Hepatocyte (in vitro differentiated cells): ENCODE measurements at regions not wholly inside any gene's neighbourhood (a gene's known extent, or its start where the extent isn't known, plus 50 kb on each side); places are given as distances from the start of the nearest gene placed in this dataset.

ENCODE experiments used
- DNase-seq: peaks from one replicate; pipeline ENCODE4 v3.0.0-alpha.2; 2016; ENCODE audit warnings: low spot score
- H2AFZ ChIP-seq: fragments of 200-600 bp; sonication (generic); 2 replicates; pipeline ENCODE4 v1.6.0; 2016; ENCODE audit warnings: antibody characterized with exemption, mild to moderate bottlenecking
- H3K27ac ChIP-seq: fragments of 200-600 bp; sonication (generic); 2 replicates; pipeline ENCODE4 v1.5.1; 2016; ENCODE audit warnings: mild to moderate bottlenecking
- H3K27me3 ChIP-seq: fragments of 200-600 bp; sonication (generic); 2 replicates; pipeline ENCODE4 v1.6.1; 2016
- H3K36me3 ChIP-seq: fragments of 200-600 bp; sonication (generic); replicated peaks from 2 replicates; pipeline ENCODE4 v1.5.1; 2016; ENCODE audit warnings: low read depth; ENCODE audit not compliant: insufficient read depth
- H3K4me1 ChIP-seq: fragments of 200-600 bp; sonication (generic); 2 replicates; pipeline ENCODE4 v1.5.1; 2016; ENCODE audit warnings: mild to moderate bottlenecking, moderate library complexity; ENCODE audit not compliant: insufficient read depth
- H3K4me2 ChIP-seq: fragments of 200-600 bp; sonication (generic); 2 replicates; pipeline ENCODE4 v1.6.0; 2016
- H3K4me3 ChIP-seq: fragments of 200-600 bp; sonication (generic); 2 replicates; pipeline ENCODE4 v1.5.1; 2016; ENCODE audit warnings: mild to moderate bottlenecking
- H3K79me2 ChIP-seq: fragments of 200-600 bp; sonication (generic); 2 replicates; pipeline ENCODE4 v1.6.0; 2017; ENCODE audit warnings: mild to moderate bottlenecking
- H3K9me2 ChIP-seq: fragments of 200-600 bp; sonication (generic); replicated peaks from 2 replicates; pipeline ENCODE4 v1.6.0; 2017; ENCODE audit warnings: mild to moderate bottlenecking; ENCODE audit not compliant: insufficient read depth
- H3K9me3 ChIP-seq: fragments of 200-600 bp; sonication (generic); 2 replicates; pipeline ENCODE4 v1.5.1; 2016; ENCODE audit warnings: low read depth, mild to moderate bottlenecking
- H4K20me1 ChIP-seq: fragments of 200-600 bp; sonication (generic); 2 replicates; pipeline ENCODE4 v1.6.0; 2016; ENCODE audit warnings: mild to moderate bottlenecking; ENCODE audit not compliant: insufficient read depth, poor library complexity, severe bottlenecking
- EZH2 ChIP-seq: fragments of 200-600 bp; sonication (generic); IDR thresholded peaks from 2 replicates; pipeline ENCODE4 v1.6.1; 2016; ENCODE audit warnings: antibody characterized with exemption, mild to moderate bottlenecking, borderline replicate concordance
- EZH2phosphoT487 ChIP-seq: fragments of 200-600 bp; sonication (generic); IDR thresholded peaks from one replicate; pipeline ENCODE4 v1.6.1; 2018; ENCODE audit warnings: antibody characterized with exemption, mild to moderate bottlenecking, low read depth, moderate library complexity; ENCODE audit not compliant: unreplicated experiment, severe bottlenecking
- WGBS: methylation state at CpG from one replicate; pipeline ENCODE4 v1.1.6; 2016; ENCODE audit warnings: low lambda C conversion rate; ENCODE audit errors: missing lambda C conversion rate; 5-methylcytosine and 5-hydroxymethylcytosine counted together
- TF ChIP-seq, protein P1 (sequence below): fragments of 200-600 bp; sonication (generic); IDR thresholded peaks from 2 replicates; pipeline ENCODE4 v1.5.1; 2016; ENCODE audit warnings: antibody characterized with exemption, mild to moderate bottlenecking; ENCODE audit not compliant: poor library complexity

DNA sequence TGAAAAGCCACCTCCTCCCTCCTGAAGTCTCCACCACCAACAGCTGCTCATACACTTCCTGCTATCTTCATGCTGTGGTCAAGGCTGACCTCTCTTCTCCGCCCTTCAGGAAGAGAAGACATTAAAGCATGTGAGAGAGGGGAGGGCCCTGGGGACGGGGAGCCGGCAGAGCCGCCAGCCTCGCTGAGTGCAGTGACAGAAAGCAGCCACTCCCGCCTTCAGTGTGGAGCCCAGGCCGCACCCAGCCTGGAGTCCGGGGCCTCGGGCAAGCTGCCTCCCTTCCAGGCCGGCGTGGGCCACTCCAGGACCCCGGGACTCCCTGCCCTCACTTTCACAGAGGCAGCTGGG lies 94.7 kb upstream of the TNRC6C start:
- Histone ChIP-seq H3K36me3 (no peaks in the 10 kb centered on the region), H4K20me1 (no peaks in the 10 kb centered on the region), H3K27ac (peak overlapping the region; percentile 44), H3K4me2 (no peak overlapping the region), H3K27me3 (no peaks in the 10 kb centered on the region), H3K4me1 (peaks cover 5% of the 10 kb centered on the region), H3K79me2 (no peaks in the 10 kb centered on the region), H3K9me3 (no peaks in the 10 kb centered on the region), H3K4me3 (no peak overlapping the region), H2AFZ (no peak overlapping the region), H3K9me2 (no peaks in the 10 kb centered on the region)
- DNase-seq: peak; percentile 70
- TF ChIP-seq EZH2: no peak
- no peak for TF ChIP-seq EZH2phosphoT487
- TF ChIP-seq, protein P1, sequence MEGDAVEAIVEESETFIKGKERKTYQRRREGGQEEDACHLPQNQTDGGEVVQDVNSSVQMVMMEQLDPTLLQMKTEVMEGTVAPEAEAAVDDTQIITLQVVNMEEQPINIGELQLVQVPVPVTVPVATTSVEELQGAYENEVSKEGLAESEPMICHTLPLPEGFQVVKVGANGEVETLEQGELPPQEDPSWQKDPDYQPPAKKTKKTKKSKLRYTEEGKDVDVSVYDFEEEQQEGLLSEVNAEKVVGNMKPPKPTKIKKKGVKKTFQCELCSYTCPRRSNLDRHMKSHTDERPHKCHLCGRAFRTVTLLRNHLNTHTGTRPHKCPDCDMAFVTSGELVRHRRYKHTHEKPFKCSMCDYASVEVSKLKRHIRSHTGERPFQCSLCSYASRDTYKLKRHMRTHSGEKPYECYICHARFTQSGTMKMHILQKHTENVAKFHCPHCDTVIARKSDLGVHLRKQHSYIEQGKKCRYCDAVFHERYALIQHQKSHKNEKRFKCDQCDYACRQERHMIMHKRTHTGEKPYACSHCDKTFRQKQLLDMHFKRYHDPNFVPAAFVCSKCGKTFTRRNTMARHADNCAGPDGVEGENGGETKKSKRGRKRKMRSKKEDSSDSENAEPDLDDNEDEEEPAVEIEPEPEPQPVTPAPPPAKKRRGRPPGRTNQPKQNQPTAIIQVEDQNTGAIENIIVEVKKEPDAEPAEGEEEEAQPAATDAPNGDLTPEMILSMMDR: no peak
- WGBS: 41% methylated on average over 9 of the region's 12 CpGs

DNA sequence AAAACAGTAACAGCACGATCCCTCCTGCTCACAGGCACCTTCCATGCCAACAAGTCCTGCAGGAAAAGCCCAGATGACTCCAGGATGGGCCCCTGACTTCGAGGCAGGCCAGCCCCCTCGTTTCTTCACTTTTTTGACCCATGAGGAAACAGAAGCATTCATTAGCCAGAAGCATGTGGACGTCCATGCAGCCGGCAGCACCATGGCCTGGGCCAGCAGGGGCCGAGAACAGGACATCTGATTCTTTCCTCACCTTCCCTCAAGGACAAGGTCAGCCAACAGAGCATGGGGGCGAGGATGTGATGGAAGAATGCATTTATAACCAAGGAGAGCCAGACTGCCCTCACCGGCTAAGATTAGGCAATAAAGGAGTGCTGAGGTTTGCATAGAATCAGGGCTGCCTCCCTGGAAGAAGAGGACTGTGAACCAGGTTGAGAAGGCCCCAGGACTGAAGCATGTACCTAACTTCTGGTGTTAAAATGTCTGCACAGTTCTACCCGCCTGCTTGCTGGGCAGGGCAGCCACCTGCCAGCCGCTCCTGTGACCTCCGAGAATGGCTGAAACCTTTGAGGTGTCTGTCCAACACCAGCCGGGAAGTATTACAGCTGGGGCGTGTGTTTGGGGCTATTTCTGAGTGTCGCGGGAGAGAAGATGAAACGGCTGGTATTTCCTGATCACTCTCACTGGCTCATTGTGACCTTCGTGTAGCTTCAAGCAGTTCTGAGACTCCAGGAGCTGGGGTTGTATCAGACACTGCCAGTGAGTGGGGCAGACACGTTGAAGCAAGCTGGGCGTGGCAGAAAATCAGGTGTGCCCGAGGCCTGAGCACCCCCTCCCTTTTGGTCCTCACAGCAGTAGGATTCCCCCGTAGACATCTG lies 94.0 kb upstream of the TNRC6C start:
- Histone ChIP-seq H2AFZ (no peak overlapping the region), H3K9me2 (no peaks in the 10 kb centered on the region), H3K4me1 (peaks cover 5% of the 10 kb centered on the region), H3K79me2 (no peaks in the 10 kb centered on the region), H3K27ac (peak overlapping the region; percentile 44), H3K27me3 (no peaks in the 10 kb centered on the region), H4K20me1 (no peaks in the 10 kb centered on the region), H3K36me3 (no peaks in the 10 kb centered on the region), H3K4me2 (no peak overlapping the region), H3K9me3 (no peaks in the 10 kb centered on the region), H3K4me3 (no peak overlapping the region)
- TF ChIP-seq, protein P1: no peak
- TF ChIP-seq EZH2 (no peak), EZH2phosphoT487 (no peak)
- DNase-seq: no peak
- 76% methylated on average over 21 of the region's 21 CpGs for WGBS

DNA sequence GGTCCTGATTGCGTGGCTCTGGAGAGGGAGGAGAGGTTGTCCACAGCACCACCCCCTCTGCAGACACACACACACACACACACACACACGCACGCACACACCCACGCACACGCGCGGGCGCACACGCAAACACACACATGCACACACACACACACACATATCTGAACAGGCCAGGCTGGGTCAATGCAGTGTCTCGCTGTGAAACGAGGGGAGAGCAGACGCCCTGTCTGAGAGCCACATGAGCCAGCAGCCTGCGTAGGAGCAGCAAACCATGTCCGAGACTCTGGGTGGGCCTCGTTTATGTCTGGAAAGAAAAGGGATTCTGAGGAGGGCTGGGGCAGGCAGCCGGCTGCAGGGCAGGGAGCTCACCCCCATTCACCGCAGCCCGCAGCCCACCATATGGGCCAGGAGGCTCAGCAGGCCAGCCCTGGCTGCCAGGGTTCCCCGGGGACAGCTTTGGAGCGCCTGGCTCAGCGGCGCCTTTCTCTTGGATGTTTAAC lies 93.3 kb upstream of the TNRC6C start:
- Histone ChIP-seq H3K4me2 (no peak overlapping the region), H3K9me2 (no peaks in the 10 kb centered on the region), H3K36me3 (no peaks in the 10 kb centered on the region), H3K27me3 (no peaks in the 10 kb centered on the region), H3K4me1 (peaks cover 5% of the 10 kb centered on the region), H3K9me3 (no peaks in the 10 kb centered on the region), H4K20me1 (no peaks in the 10 kb centered on the region), H3K27ac (no peak overlapping the region), H2AFZ (no peak overlapping the region), H3K4me3 (no peak overlapping the region), H3K79me2 (no peaks in the 10 kb centered on the region)
- DNase-seq: no peak
- 78% methylated on average over 22 of the region's 22 CpGs for WGBS
- TF ChIP-seq EZH2phosphoT487 (no peak), EZH2 (no peak)
- TF ChIP-seq, protein P1: no peak
